ENCODE measurements at regions not wholly inside any gene's neighbourhood (a gene's known extent, or its start where the extent isn't known, plus 50 kb on each side); places are given as distances from the start of the nearest gene placed in this dataset.

GRCh38 chr9:108316066-108316465 is 539.7 kb downstream of the ACTL7B start:
- no peak for TF ChIP-seq CTCF (conservative IDR thresholded peaks at IDR 0.05 in 1 of 2, IDR thresholded peaks at IDR 0.05 in 1 of 2; ENCODE audit: extremely low read depth in 1 of 2, insufficient read depth in 1 of 2, low read depth in 1 of 2, low read length in 2 of 2)
- TF ChIP-seq EZH2 (IDR thresholded peaks at IDR 0.05; ENCODE audit: borderline replicate concordance, low read length), result no peak
